Colonic mucosa (tissue), 4 donors: ENCODE measurements at regions not wholly inside any gene's neighbourhood (a gene's known extent, or its start where the extent isn't known, plus 50 kb on each side); places are given as distances from the start of the nearest gene placed in this dataset.

ENCODE experiments used
- DNase-seq: peaks from one replicate; pipeline ENCODE4 v3.0.0-alpha.2; 2020
- H3K27ac ChIP-seq: fragments of 200-600 bp; one replicate; pipeline ENCODE4 v1.8.0; 2021
- H3K27me3 ChIP-seq: fragments of 200-600 bp; one replicate; pipeline ENCODE4 v1.8.0; 2021
- H3K36me3 ChIP-seq: fragments of 200-600 bp; one replicate; pipeline ENCODE4 v1.8.0; 2021
- H3K4me1 ChIP-seq: fragments of 200-600 bp; one replicate; pipeline ENCODE4 v1.8.0; 2021; ENCODE audit warnings: mild to moderate bottlenecking
- H3K4me3 ChIP-seq: fragments of 200-600 bp; one replicate; pipeline ENCODE4 v1.8.0; 2021
- H3K9ac ChIP-seq, 2 donors: one replicate each; pipeline ENCODE4 v1.7.0; 2013; ENCODE audit warnings: control low read depth in 2 of 2, low read depth in 2 of 2, low read length in 2 of 2
- H3K9me3 ChIP-seq: fragments of 200-600 bp; one replicate; pipeline ENCODE4 v1.8.0; 2021
- intact Hi-C: fragments of 100-400 bp; cut with DNase I; formaldehyde crosslinking; loops from one replicate; pipeline ENCODE4 v1.14.1; 2022
- TF ChIP-seq, protein P1 (sequence below): fragments of 200-600 bp; IDR thresholded peaks from one replicate; pipeline ENCODE4 v1.8.0; 2022; ENCODE audit warnings: antibody characterized with exemption, mild to moderate bottlenecking
- donor health status: healthy.
- donor health status: DM: no; HTN: no; CAD: no.
- donor health status: DM: no; HTN: no; CAD: no.

GRCh38 chr2:200026332-200027230 is 71.2 kb downstream of the MAIP1 start:
- Histone ChIP-seq H3K4me3 (no peak overlapping the region), H3K27me3 (no peaks in the 10 kb centered on the region), H3K27ac (no peak overlapping the region), H3K4me1 (no peaks in the 10 kb centered on the region), H3K9ac (no peak overlapping the region), H3K9me3 (no peaks in the 10 kb centered on the region), H3K36me3 (no peaks in the 10 kb centered on the region)
- TF ChIP-seq, protein P1, sequence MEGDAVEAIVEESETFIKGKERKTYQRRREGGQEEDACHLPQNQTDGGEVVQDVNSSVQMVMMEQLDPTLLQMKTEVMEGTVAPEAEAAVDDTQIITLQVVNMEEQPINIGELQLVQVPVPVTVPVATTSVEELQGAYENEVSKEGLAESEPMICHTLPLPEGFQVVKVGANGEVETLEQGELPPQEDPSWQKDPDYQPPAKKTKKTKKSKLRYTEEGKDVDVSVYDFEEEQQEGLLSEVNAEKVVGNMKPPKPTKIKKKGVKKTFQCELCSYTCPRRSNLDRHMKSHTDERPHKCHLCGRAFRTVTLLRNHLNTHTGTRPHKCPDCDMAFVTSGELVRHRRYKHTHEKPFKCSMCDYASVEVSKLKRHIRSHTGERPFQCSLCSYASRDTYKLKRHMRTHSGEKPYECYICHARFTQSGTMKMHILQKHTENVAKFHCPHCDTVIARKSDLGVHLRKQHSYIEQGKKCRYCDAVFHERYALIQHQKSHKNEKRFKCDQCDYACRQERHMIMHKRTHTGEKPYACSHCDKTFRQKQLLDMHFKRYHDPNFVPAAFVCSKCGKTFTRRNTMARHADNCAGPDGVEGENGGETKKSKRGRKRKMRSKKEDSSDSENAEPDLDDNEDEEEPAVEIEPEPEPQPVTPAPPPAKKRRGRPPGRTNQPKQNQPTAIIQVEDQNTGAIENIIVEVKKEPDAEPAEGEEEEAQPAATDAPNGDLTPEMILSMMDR: no peak
- intact Hi-C loops: no loop called here
- DNase-seq: no peak

- no peak overlapping the region for H3K27ac ChIP-seq
- intact Hi-C loops: no loop called here
- DNase-seq: no peak
- H3K4me3 ChIP-seq: no peak overlapping the region
- TF ChIP-seq, protein P1: no peak
- H3K9me3 ChIP-seq: no peaks in the 10 kb centered on the region
- H3K27me3 ChIP-seq: no peaks in the 10 kb centered on the region
- H3K36me3 ChIP-seq: no peaks in the 10 kb centered on the region
- no peaks in the 10 kb centered on the region for H3K4me1 ChIP-seq
- no peak overlapping the region for H3K9ac ChIP-seq
These were observed 73.6 kb downstream of the MAIP1 start for GRCh38 chr2:200028998-200029397.

- DNase-seq: no peak
- H3K9me3 ChIP-seq: no peaks in the 10 kb centered on the region
- TF ChIP-seq, protein P1: no peak
- H3K27me3 ChIP-seq: no peaks in the 10 kb centered on the region
- no peak overlapping the region for H3K4me3 ChIP-seq
- H3K9ac ChIP-seq: no peak overlapping the region
- H3K4me1 ChIP-seq: no peaks in the 10 kb centered on the region
- intact Hi-C loops: no loop called here
- H3K27ac ChIP-seq: no peak overlapping the region
- no peaks in the 10 kb centered on the region for H3K36me3 ChIP-seq
These were observed 77.5 kb downstream of the MAIP1 start for GRCh38 chr2:200032895-200033294.

GRCh38 chr2:200033929-200034328 is 78.5 kb downstream of the MAIP1 start:
- no peak for DNase-seq

DNA sequence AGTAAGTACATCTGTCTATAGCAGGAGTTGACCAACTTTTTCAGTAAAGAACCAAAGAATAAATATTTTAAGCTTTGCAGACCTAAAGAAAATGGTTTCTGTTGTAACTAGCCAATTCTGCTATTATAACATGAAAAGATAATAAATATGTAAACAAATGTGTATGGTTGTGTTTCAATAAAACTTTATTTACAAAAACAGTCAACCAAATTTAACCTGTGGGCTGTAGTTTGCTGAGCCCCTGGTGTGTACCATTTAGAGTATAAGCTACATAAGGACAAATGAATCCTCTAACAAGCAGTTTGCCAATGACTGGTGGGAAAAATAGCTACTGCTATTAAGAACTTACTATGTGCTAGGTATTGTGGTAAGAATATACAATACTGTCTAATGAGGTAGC is 79.4 kb downstream of the MAIP1 start:
- H3K9ac ChIP-seq: no peak overlapping the region
- DNase-seq: no peak
- no peak overlapping the region for H3K27ac ChIP-seq
- TF ChIP-seq, protein P1: no peak
- H3K36me3 ChIP-seq: no peaks in the 10 kb centered on the region
- no peaks in the 10 kb centered on the region for H3K9me3 ChIP-seq
- H3K4me1 ChIP-seq: no peaks in the 10 kb centered on the region
- no peak overlapping the region for H3K4me3 ChIP-seq
- intact Hi-C loops: no loop called here
- H3K27me3 ChIP-seq: no peaks in the 10 kb centered on the region

More at GRCh38 chr2:200033929-200034328, 78.5 kb downstream of the MAIP1 start:
- H3K4me3 ChIP-seq: no peak overlapping the region
- no peaks in the 10 kb centered on the region for H3K4me1 ChIP-seq
- no peaks in the 10 kb centered on the region for H3K27me3 ChIP-seq
- H3K9ac ChIP-seq: no peak overlapping the region
- H3K36me3 ChIP-seq: no peaks in the 10 kb centered on the region
- TF ChIP-seq, protein P1: no peak
- no peak overlapping the region for H3K27ac ChIP-seq
- H3K9me3 ChIP-seq: no peaks in the 10 kb centered on the region
- intact Hi-C loops: no loop called here
